HEK293 (cell line): ENCODE measurements at regions not wholly inside any gene's neighbourhood (a gene's known extent, or its start where the extent isn't known, plus 50 kb on each side); places are given as distances from the start of the nearest gene placed in this dataset.

ENCODE experiments used
- CTCF ChIA-PET: fragments of 350-600 bp; formaldehyde crosslinking; extraction: SDS; loops from one replicate; lab custom pipeline; 2021; ENCODE audit warnings: antibody characterized with exemption; lab: Yijun Ruan, JAX
- POLR2A ChIA-PET: fragments of 300-600 bp; formaldehyde crosslinking; extraction: SDS; loops from one replicate; lab custom pipeline; 2020; ENCODE audit warnings: antibody characterized with exemption, inconsistent platforms; lab: Yijun Ruan, JAX
- H3K27ac ChIP-seq: fragments of 200-500 bp; sonication (Bioruptor generic); 2 replicates; pipeline ENCODE4 v1.5.1; 2014; ENCODE audit warnings: low read depth, low read length, control low read depth, inconsistent platforms; ENCODE audit errors: extremely low read depth
- H3K36me3 ChIP-seq, 2 experiments: fragments of 200-500 bp in 1 of 2; sonication (Bioruptor generic) in 1 of 2; 1 replicate in 1 of 2; 2 replicates in 1 of 2; pipeline ENCODE4 v1.5.1; 2014 to 2017; ENCODE audit warnings: inconsistent platforms in 2 of 2, low read length in 2 of 2; ENCODE audit not compliant: control insufficient read depth in 2 of 2, insufficient read depth in 1 of 2
- H3K4me1 ChIP-seq: fragments of 200-500 bp; sonication (Bioruptor generic); 2 replicates; pipeline ENCODE4 v1.5.1; 2014; ENCODE audit warnings: mild to moderate bottlenecking, low read length, inconsistent platforms; ENCODE audit not compliant: control insufficient read depth, insufficient read depth
- H3K4me3 ChIP-seq: 2 replicates; pipeline ENCODE4 v1.5.1; 2011; ENCODE audit warnings: low read depth, mild to moderate bottlenecking, control low read depth, low read length, moderate library complexity
- H3K9me3 ChIP-seq: fragments of 200-500 bp; sonication (Bioruptor generic); 2 replicates; pipeline ENCODE4 v1.5.1; 2014; ENCODE audit warnings: low read depth, low read length, inconsistent platforms; ENCODE audit not compliant: control insufficient read depth, insufficient read depth
- GFI1B ChIP-seq: fragments of 450-650 bp; formaldehyde crosslinking; IDR thresholded peaks from 2 replicates; pipeline ENCODE4 v1.5.1; 2016; ENCODE audit warnings: missing biosample characterization, missing genetic modification characterization
- KLF9 ChIP-seq: fragments of 450-650 bp; formaldehyde crosslinking; IDR thresholded peaks from 2 replicates; pipeline ENCODE4 v1.5.1; 2016; ENCODE audit warnings: missing biosample characterization, missing genetic modification characterization, low read depth
- REPIN1 ChIP-seq: fragments of 450-650 bp; formaldehyde crosslinking; IDR thresholded peaks from 2 replicates; pipeline ENCODE4 v1.5.1; 2017; ENCODE audit warnings: missing biosample characterization, missing genetic modification characterization, low read depth
- SP3 ChIP-seq: fragments of 450-650 bp; formaldehyde crosslinking; IDR thresholded peaks from 2 replicates; pipeline ENCODE4 v1.5.1; 2016; ENCODE audit warnings: missing biosample characterization, missing genetic modification characterization
- ZBTB49 ChIP-seq: fragments of 450-650 bp; formaldehyde crosslinking; IDR thresholded peaks from 2 replicates; pipeline ENCODE4 v1.5.1; 2016; ENCODE audit warnings: missing biosample characterization, missing genetic modification characterization, low read depth
- ZBTB6 ChIP-seq: fragments of 450-650 bp; formaldehyde crosslinking; IDR thresholded peaks from 2 replicates; pipeline ENCODE4 v1.5.1; 2017; ENCODE audit warnings: missing biosample characterization, missing genetic modification characterization
- ZFP3 ChIP-seq: fragments of 450-650 bp; formaldehyde crosslinking; IDR thresholded peaks from 2 replicates; pipeline ENCODE4 v1.5.1; 2016; ENCODE audit warnings: low read depth, missing biosample characterization, missing genetic modification characterization
- ZNF112 ChIP-seq: fragments of 450-650 bp; formaldehyde crosslinking; IDR thresholded peaks from 2 replicates; pipeline ENCODE4 v1.5.0; 2017; ENCODE audit warnings: missing biosample characterization, missing genetic modification characterization
- ZNF248 ChIP-seq: fragments of 450-650 bp; formaldehyde crosslinking; IDR thresholded peaks from 2 replicates; pipeline ENCODE4 v1.5.1; 2017; ENCODE audit warnings: missing biosample characterization, missing genetic modification characterization
- ZNF266 ChIP-seq: fragments of 450-650 bp; formaldehyde crosslinking; IDR thresholded peaks from 2 replicates; pipeline ENCODE4 v1.5.1; 2016; ENCODE audit warnings: missing biosample characterization, missing genetic modification characterization, low read depth
- ZNF362 ChIP-seq: fragments of 450-650 bp; formaldehyde crosslinking; IDR thresholded peaks from 2 replicates; pipeline ENCODE4 v1.5.1; 2016; ENCODE audit warnings: missing biosample characterization, missing genetic modification characterization
- ZNF514 ChIP-seq: fragments of 450-650 bp; formaldehyde crosslinking; IDR thresholded peaks from 2 replicates; pipeline ENCODE4 v1.5.1; 2016; ENCODE audit warnings: missing biosample characterization, missing genetic modification characterization
- ZNF529 ChIP-seq: fragments of 450-650 bp; formaldehyde crosslinking; IDR thresholded peaks from 2 replicates; pipeline ENCODE4 v1.5.1; 2017; ENCODE audit warnings: missing genetic modification characterization, missing biosample characterization; ENCODE audit not compliant: insufficient replicate concordance
- ZNF560 ChIP-seq: fragments of 450-650 bp; formaldehyde crosslinking; IDR thresholded peaks from 2 replicates; pipeline ENCODE4 v1.5.1; 2017; ENCODE audit warnings: missing biosample characterization, missing genetic modification characterization, borderline replicate concordance
- ZNF670 ChIP-seq: fragments of 450-650 bp; formaldehyde crosslinking; IDR thresholded peaks from 2 replicates; pipeline ENCODE4 v1.5.1; 2016; ENCODE audit warnings: missing biosample characterization, missing genetic modification characterization, low read depth
- TF ChIP-seq, protein P1 (sequence below): fragments of 450-650 bp; formaldehyde crosslinking; IDR thresholded peaks from 2 replicates; pipeline ENCODE4 v1.5.1; 2017; ENCODE audit warnings: missing biosample characterization, missing genetic modification characterization
- TF ChIP-seq, protein P2 (sequence below): fragments of 450-650 bp; formaldehyde crosslinking; IDR thresholded peaks from 2 replicates; pipeline ENCODE4 v1.5.1; 2016; ENCODE audit warnings: missing biosample characterization, missing genetic modification characterization
- TF ChIP-seq, protein P3 (sequence below): fragments of 450-650 bp; formaldehyde crosslinking; IDR thresholded peaks from 2 replicates; pipeline ENCODE4 v1.5.1; 2016; ENCODE audit warnings: missing biosample characterization, missing genetic modification characterization

GRCh38 chr7:17444151-17444550 is 145.7 kb downstream of the AHR start:
- CTCF ChIA-PET = interaction anchor here (0.6 to 1.2 kb wide), 2 partner anchors 10 to 91 kb away, joined by 3 to 4 read pairs; no protein-coding TSS in a partner anchor
- Histone ChIP-seq H3K9me3 (no peaks in the 10 kb centered on the region), H3K4me1 (no peaks in the 10 kb centered on the region), H3K36me3 (no peaks in the 10 kb centered on the region), H3K27ac (no peak overlapping the region), H3K4me3 (no peak overlapping the region)
- no peak for TF ChIP-seq ZNF266
- no peak for TF ChIP-seq ZNF112
- no peak for TF ChIP-seq ZNF362 (tag by site-specific recombination)
- no peak for TF ChIP-seq ZBTB49 (tag by site-specific recombination)
- TF ChIP-seq ZNF514 (tag by site-specific recombination) = no peak
- POLR2A ChIA-PET = no interaction called here

- TF ChIP-seq, protein P1, sequence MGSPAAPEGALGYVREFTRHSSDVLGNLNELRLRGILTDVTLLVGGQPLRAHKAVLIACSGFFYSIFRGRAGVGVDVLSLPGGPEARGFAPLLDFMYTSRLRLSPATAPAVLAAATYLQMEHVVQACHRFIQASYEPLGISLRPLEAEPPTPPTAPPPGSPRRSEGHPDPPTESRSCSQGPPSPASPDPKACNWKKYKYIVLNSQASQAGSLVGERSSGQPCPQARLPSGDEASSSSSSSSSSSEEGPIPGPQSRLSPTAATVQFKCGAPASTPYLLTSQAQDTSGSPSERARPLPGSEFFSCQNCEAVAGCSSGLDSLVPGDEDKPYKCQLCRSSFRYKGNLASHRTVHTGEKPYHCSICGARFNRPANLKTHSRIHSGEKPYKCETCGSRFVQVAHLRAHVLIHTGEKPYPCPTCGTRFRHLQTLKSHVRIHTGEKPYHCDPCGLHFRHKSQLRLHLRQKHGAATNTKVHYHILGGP (tag by site-specific recombination) = no peak
- CTCF ChIA-PET = interaction anchor here (1.2 kb wide), 1 partner anchor 10 kb away, joined by 4 read pairs; no protein-coding TSS in a partner anchor
- Histone ChIP-seq H3K27ac (no peak overlapping the region), H3K36me3 (no peaks in the 10 kb centered on the region), H3K4me3 (no peak overlapping the region), H3K4me1 (no peaks in the 10 kb centered on the region), H3K9me3 (no peaks in the 10 kb centered on the region)
- POLR2A ChIA-PET = no interaction called here
Observed at GRCh38 chr7:17444673-17445072, 146.2 kb downstream of the AHR start.

DNA sequence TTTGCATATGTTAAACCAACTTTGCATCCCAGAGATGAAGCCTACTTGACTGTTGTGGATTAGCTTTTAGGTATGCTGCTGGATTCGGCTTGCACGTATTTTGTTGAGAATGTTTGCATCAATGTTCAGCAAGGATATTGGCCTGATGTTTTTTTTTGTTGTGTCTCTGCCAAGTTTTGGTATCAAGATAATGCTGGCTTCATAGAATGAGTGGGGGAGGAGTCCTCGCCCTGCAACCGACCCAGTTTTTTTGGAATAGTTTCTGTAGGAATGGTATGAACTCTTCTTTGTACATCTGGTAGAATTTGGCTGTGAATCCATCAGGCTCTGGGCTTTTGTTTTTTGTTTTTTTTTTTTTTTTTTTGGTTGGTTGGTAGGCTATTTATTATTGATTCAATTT is 147.9 kb downstream of the AHR start:
- TF ChIP-seq ZBTB6 = no peak
- TF ChIP-seq KLF9 (tag by site-specific recombination) = no peak
- TF ChIP-seq SP3 (tag by site-specific recombination) = no peak
- TF ChIP-seq, protein P2, sequence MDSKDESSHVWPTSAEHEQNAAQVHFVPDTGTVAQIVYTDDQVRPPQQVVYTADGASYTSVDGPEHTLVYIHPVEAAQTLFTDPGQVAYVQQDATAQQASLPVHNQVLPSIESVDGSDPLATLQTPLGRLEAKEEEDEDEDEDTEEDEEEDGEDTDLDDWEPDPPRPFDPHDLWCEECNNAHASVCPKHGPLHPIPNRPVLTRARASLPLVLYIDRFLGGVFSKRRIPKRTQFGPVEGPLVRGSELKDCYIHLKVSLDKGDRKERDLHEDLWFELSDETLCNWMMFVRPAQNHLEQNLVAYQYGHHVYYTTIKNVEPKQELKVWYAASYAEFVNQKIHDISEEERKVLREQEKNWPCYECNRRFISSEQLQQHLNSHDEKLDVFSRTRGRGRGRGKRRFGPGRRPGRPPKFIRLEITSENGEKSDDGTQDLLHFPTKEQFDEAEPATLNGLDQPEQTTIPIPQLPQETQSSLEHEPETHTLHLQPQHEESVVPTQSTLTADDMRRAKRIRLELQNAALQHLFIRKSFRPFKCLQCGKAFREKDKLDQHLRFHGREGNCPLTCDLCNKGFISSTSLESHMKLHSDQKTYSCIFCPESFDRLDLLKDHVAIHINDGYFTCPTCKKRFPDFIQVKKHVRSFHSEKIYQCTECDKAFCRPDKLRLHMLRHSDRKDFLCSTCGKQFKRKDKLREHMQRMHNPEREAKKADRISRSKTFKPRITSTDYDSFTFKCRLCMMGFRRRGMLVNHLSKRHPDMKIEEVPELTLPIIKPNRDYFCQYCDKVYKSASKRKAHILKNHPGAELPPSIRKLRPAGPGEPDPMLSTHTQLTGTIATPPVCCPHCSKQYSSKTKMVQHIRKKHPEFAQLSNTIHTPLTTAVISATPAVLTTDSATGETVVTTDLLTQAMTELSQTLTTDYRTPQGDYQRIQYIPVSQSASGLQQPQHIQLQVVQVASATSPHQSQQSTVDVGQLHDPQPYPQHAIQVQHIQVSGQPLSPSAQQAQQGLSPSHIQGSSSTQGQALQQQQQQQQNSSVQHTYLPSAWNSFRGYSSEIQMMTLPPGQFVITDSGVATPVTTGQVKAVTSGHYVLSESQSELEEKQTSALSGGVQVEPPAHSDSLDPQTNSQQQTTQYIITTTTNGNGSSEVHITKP (tag by site-specific recombination) = no peak
- no peak for TF ChIP-seq GFI1B (tag by site-specific recombination)
- TF ChIP-seq ZNF560 = no peak
- no peak for TF ChIP-seq ZNF112
- no peak for TF ChIP-seq ZNF248 (tag by site-specific recombination)
- TF ChIP-seq ZFP3 (tag by site-specific recombination) = no peak
- no peak for TF ChIP-seq ZNF529 (tag by site-specific recombination)
- TF ChIP-seq ZNF670 (tag by site-specific recombination) = no peak
- no peak for TF ChIP-seq REPIN1 (tag by site-specific recombination)
- TF ChIP-seq, protein P3, sequence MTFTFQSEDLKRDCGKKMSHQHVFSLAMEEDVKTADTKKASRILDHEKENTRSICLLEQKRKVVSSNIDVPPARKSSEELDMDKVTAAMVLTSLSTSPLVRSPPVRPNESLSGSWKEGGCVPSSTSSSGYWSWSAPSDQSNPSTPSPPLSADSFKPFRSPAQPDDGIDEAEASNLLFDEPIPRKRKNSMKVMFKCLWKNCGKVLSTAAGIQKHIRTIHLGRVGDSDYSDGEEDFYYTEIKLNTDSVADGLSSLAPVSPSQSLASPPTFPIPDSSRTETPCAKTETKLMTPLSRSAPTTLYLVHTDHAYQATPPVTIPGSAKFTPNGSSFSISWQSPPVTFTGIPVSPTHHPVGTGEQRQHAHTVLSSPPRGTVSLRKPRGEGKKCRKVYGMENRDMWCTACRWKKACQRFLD = no peak
- no peak overlapping the region for H3K4me3 ChIP-seq
- ChIA-PET CTCF (interaction anchor here (0.6 kb wide), 1 partner anchor 166 kb away, joined by 4 read pairs; no protein-coding TSS in a partner anchor), POLR2A (no interaction called here)
- no peaks in the 10 kb centered on the region for H3K36me3 ChIP-seq
- no peak overlapping the region for H3K27ac ChIP-seq
- H3K4me1 ChIP-seq = no peaks in the 10 kb centered on the region
- H3K9me3 ChIP-seq = no peaks in the 10 kb centered on the region
